Limb (tissue), 2 donors: ENCODE measurements at regions not wholly inside any gene's neighbourhood (a gene's known extent, or its start where the extent isn't known, plus 50 kb on each side); places are given as distances from the start of the nearest gene placed in this dataset.
A peak's percentile ranks its signal among the peaks of the same experiment; 100 is the strongest.

Source experiments
- DNase-seq, 2 donors: peaks; one replicate each; pipeline ENCODE4 v3.0.0-alpha.2; 2016; ENCODE audit errors: extremely low spot score in 2 of 2

GRCh38 chr5:163772241-163772640 lies 266.8 kb downstream of the MAT2B start:
- peak in 1 of 2 donors; percentile 5 for DNase-seq

- no peak for DNase-seq
These were observed 267.2 kb downstream of the MAT2B start for GRCh38 chr5:163772644-163773043.

- no peak for DNase-seq
These were observed 267.8 kb downstream of the MAT2B start for GRCh38 chr5:163773226-163773625.

DNA sequence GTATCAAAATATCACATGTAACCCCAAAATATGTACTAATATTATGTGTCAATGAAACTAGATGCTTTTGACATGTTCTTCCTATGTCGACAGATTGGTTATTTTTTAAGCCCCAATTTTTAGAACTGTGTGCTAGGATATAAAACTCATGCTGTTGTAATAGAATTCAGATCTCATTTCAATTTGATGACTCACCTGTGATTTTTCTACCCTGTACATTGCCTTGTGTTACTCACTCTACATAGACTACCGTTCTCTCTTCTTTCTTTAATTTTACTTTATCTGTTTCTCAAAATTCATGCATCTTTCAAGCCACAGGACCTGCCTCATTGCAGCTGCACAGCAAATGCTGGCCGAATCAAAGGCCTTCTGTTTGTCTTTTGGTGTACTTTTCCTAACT lies 284.5 kb downstream of the MAT2B start:
- no peak for DNase-seq

- no peak for DNase-seq
These were observed 285.1 kb downstream of the MAT2B start for GRCh38 chr5:163790497-163790896.

DNA sequence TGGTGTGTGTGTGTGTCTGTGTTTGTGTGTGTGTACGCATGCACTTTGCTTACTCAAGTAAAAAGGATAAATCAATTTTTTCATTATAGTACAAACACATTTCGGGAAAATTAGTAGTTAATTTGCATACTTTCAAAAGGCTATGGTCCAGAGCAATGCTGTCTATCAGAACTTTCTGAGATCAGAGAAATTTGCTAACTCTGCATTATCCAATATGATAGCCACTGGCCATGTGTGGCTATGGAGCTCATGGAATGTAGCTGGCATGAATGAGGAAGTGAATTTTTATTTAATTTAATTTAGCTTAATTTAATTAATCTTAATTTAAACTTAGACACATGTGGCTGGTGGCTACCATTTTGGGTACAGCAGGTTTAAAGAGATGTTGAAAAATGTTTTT lies 289.6 kb downstream of the MAT2B start:
- DNase-seq: no peak

DNA sequence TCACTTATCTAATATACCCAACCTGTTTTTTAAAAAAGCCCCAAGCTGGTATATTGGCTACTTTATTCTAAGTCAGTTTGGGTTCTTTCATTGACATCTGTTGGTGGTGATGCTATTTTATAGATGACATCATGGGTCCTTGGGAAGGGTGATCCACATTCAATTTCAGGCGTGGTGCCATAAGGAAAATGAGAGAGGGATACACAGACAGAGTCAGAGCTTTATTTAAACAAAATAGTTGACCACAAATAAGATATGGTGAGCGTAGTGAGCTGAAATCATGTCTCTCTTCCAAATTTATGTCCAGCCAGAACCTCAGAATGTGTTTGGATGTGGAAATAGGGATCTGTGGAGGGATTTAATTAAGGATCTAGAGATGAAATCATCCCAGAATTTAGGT lies 302.4 kb downstream of the MAT2B start:
- no peak for DNase-seq

- DNase-seq: no peak
These were observed 304.1 kb downstream of the MAT2B start for GRCh38 chr5:163809473-163809872.

DNA sequence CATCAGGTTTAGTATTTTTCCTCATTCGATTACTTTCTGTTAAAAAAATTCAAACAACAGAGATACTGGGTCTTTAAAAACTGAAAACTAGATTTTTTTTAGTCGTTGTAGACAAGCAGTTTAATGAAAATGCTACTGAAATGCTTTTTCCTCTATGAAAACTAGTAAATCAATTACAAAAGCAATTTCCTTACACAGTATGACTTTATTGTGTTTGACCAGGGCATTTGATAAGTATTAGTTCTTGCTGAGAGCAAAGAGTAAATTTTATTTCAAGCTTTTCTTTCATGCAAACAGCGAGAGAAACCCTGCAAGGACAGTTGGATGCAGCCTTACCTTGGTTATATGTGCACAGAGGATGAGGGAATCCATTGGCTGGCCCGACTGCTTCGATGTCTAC lies 308.5 kb downstream of the MAT2B start:
- DNase-seq: no peak

DNA sequence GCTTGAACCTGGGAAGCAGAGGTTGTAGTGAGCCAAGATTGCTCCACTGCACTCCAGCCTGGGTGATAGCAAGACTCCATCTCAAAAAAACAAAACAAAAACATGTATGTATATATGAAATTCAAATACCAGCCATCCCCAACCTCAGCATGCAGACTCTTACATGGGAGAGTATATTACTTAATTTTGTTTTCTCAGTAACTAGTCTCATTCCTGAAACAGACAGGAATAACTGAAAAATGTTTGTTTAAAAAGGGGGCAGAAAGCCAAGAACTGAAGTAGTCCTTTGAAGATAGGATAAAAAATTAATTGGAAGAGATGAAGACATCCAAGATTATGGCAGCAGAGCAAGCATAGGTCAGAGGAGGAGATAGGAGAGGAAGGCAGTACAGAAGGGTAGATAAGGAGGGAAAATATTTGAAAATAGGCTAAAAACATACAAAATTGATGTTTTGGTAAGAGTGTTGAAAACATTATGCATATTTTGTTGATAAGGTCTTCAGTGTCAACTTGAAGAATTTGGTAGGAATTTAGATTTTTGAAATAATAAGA lies 309.9 kb downstream of the MAT2B start:
- DNase-seq: no peak

DNA sequence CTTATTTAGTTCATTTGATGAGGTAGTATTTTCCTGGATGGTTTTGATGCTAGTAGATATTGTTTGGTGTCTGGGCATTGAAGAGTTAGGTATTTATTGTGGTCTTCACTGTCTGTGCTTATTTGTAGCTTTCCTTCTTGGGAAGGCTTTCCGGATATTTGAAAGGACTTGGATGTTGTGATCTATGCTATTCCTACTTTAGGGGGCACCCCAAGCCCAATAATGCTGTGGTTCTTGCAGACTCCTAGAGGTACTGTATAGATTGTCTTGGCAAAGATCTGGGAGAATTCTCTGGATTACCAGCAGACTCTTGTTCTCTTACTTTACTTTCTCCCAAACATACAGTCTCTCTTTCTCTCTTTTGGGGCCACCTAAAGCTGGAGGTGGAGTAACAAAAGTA lies 315.7 kb downstream of the MAT2B start:
- no peak for DNase-seq

DNA sequence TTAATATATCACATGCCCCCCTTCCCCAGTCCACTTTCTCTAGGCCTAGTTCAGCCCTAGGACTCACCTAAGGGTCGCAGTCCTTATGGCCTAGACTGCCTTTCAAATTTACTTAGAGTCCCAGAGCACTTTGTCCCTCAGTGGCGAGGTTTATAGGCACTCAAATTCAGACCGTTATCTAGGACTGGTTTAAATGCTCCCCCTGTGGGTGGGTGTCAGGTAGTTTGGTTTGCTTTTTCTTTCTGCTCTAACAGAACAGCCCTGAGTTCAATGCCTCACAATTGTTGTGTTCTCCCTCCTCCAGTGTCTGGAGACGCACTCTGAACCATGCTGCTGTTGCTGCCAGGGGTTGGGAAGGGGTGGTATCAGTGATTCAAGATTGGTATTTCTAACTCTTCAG lies 317.1 kb downstream of the MAT2B start:
- no peak for DNase-seq

DNA sequence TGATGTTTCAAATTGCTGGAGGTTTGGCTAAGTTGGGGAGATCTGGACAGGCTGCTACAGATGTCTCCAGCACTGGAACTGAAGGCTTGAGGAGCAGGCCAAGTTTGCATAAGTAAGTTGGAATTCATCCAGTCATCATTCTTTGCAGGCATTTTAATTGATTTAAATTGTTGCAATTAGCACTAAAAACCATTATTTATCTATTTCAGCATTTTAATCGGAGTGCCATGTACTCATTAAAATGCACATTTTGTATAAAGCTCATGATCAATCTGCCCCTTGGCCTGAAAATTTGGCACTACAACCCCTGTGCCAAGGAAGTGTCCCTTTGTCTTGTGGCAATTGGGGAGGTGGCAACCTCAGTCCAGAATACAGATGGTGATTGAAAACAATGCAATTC lies 320.2 kb downstream of the MAT2B start:
- no peak for DNase-seq

- DNase-seq: no peak
These were observed 320.8 kb downstream of the MAT2B start for GRCh38 chr5:163826201-163826600.

DNA sequence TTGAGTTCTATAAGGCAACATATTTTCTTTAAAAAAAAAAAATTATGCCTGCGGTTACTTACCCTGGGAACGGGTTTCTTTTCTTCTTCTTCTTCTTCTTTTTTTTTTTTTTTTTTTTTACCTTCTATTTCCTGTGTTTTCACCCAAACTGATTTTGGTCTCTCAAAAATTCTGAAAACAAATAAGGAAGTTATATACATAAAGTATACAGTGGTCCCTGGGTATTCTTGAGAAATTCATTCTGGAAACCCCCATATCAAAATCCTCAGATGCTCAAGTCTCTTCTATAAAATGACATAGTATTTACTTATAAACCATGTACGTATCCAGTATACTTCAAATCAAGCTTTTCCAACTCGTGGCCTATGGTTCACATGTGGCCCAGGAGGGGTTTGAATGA lies 326.7 kb downstream of the MAT2B start:
- no peak for DNase-seq

DNA sequence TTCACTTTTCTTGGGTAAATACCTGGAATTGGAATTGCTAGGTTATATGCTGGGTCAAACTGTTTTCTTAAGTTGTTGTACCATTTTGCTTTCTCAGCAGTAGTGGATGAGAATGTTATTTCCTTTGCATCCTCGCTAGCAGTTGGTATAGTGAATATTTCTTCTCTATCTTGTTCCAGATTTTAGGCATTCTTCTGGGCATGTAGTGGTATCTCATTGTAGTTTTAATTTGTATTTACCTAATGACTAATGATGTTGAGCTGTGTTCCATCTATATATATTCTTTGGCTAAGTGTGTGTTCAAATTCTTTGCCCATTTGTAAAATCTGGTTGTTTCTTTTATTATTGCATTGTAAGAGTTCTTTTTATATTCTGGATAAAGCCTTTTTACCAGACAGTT lies 333.3 kb downstream of the MAT2B start:
- DNase-seq: no peak

DNA sequence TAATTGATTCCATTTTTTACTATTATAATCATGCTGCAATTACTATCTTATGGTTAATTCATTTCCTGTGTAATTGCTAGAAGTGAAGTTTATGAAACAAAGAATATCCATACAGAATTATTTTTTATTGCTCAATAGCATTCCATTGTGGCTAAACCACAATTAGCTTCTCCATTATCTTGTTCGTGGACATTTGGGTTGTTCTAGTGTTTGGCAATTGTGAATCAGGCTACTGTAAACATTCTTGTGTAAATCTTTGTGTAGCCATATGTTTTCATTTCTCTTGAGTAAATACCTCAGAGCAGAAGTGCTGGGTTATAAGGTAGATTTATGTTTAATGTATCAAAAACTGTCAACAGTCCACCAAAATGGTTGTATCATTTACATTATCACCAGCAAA lies 341.1 kb downstream of the MAT2B start:
- no peak for DNase-seq

GRCh38 chr5:163855754-163856153 lies 350.3 kb downstream of the MAT2B start:
- peak in 1 of 2 donors; percentile 7 for DNase-seq

DNA sequence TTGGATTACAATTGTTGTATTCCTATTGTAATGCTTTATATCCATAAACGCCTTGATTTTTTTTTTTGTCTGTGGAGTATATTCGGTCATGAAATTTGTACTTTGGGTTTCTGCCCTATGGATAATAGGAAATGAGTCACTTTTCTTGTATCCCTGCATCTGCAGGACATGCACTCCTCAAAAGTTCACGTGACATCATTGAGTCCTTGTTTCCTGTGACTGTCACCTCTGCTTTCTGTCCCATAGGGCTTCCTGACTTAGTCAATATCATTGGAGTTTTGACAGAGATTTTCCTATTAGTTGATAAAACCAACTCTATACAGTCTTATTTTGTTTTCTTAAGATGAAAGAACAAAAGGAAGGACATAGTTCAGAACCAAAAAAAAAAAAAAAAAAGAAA lies 356.3 kb downstream of the MAT2B start:
- no peak for DNase-seq

DNA sequence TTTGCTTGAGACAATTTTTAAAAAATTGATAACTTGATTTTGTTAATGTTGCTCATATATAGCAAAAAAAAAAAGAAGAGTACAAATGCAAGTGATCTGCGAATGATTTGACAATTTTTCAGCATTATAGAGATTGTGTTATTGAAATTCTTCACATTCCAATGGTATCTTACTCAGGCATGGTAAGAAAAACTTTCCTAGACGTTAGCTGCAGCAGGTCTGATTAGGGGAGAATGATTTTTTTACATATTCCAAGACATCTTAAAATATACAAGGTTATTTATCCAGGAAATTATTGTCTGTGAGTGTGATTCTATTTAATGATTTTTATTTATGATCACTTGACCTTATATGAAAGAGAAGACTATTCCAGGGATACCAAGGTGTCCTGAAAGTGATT lies 361.9 kb downstream of the MAT2B start:
- no peak for DNase-seq

- DNase-seq: no peak
These were observed 362.3 kb downstream of the MAT2B start for GRCh38 chr5:163867738-163868137.

DNA sequence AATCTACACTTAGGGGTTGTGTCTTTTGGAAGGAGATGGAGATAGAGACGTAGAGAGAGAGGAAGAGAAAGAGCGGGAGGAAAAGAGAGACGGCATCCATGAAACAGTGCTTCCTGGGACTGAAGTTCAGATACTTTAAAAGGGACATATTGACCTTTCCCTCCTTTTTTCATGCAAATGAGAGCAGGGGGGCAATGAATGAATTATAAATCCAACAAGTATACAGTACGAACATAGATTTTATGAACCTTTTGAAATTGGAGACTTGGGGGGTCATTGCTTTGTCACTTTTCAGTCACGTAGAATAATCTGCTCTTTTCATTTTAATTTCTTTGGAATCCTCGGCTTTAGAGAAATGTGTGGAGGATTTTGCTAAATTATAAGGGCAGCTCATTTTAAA lies 364.2 kb downstream of the MAT2B start:
- no peak for DNase-seq

DNA sequence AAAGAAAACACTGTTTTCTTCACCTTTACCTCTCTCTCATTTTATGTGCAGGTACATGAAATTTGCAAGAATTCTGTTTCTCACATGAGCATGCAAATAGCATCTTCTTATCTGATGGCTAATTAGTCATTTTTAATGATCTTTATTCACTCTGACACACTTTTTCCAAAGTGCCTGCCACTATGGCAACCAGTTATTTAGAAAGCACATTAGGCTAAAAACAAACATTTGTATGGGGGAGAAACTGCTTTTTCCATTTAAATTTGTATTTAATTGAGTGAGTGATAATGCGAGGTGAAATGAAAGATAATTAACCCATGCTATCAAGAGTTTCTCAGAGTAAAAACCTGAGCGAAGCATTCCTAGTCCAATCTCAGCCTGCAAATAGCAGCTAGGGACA lies 365.0 kb downstream of the MAT2B start:
- no peak for DNase-seq

GRCh38 chr5:163874431-163874830 lies 369.0 kb downstream of the MAT2B start:
- no peak for DNase-seq
